H1 (cell line): ENCODE measurements at regions not wholly inside any gene's neighbourhood (a gene's known extent, or its start where the extent isn't known, plus 50 kb on each side); places are given as distances from the start of the nearest gene placed in this dataset.

Source experiments
- CTCF ChIA-PET: fragments of 300-600 bp; sonication (Branson Sonifier 250); formaldehyde crosslinking; loops from one replicate; lab custom pipeline; 2021; ENCODE audit not compliant: partially characterized antibody; lab: Charles Lee
- POLR2A ChIA-PET: fragments of 300-600 bp; sonication (Branson Sonifier 250); formaldehyde crosslinking; loops from one replicate; lab custom pipeline; 2021; ENCODE audit warnings: inconsistent platforms; ENCODE audit not compliant: partially characterized antibody; lab: Charles Lee
- DNase-seq, 2 experiments: peaks; one replicate each; pipeline versions ENCODE4 v3.0.0 to v3.0.0-alpha.2; 2010 to 2022; ENCODE audit warnings: low spot score in 2 of 2, low read depth in 1 of 2, mixed read lengths in 1 of 2
- FAIRE-seq: peaks from 2 replicates; lab custom pipeline; 2011; peaks lifted over from hg19 to GRCh38; lab: Jason Lieb, UNC
- H2AFZ ChIP-seq: 2 replicates; pipeline ENCODE4 v1.8.1; 2012; ENCODE audit warnings: low read length, inconsistent platforms
- H2AK5ac ChIP-seq: 2 replicates; pipeline ENCODE4 v1.6.1; 2013; ENCODE audit warnings: low read depth, low read length
- H2BK120ac ChIP-seq: replicated peaks from 2 replicates; pipeline ENCODE3; 2013; ENCODE audit warnings: low read depth, low read length, inconsistent platforms
- H2BK12ac ChIP-seq: 2 replicates; pipeline ENCODE4 v1.6.1; 2013; ENCODE audit warnings: low read depth, low read length
- H2BK15ac ChIP-seq: 2 replicates; pipeline ENCODE4 v1.6.1; 2013; ENCODE audit warnings: low read length
- H2BK20ac ChIP-seq: 2 replicates; pipeline ENCODE4 v1.6.1; 2013; ENCODE audit warnings: low read length
- H2BK5ac ChIP-seq: 2 replicates; pipeline ENCODE4 v1.6.1; 2013; ENCODE audit warnings: low read depth, low read length
- H3K14ac ChIP-seq: 2 replicates; pipeline ENCODE4 v1.6.1; 2013; ENCODE audit warnings: inconsistent platforms; ENCODE audit not compliant: insufficient read length
- H3K18ac ChIP-seq: 2 replicates; pipeline ENCODE4 v1.6.1; 2013; ENCODE audit warnings: low read length; ENCODE audit errors: extremely low read depth
- H3K23ac ChIP-seq: 2 replicates; pipeline ENCODE4 v1.6.1; 2013; ENCODE audit warnings: inconsistent platforms; ENCODE audit not compliant: insufficient read length
- H3K23me2 ChIP-seq: 2 replicates; pipeline ENCODE4 v1.6.1; 2013; ENCODE audit warnings: low read depth, low read length
- H3K27ac ChIP-seq: 2 replicates; pipeline ENCODE4 v1.6.1; 2011; ENCODE audit warnings: low read depth, low read length, inconsistent platforms
- H3K27me3 ChIP-seq, 4 experiments: replicated peaks in 1 of 4; 1 replicate in 1 of 4; 2 replicates in 3 of 4; pipeline versions ENCODE4 v1.6.1 to v1.8.1; 2011 to 2013; ENCODE audit warnings: low read length in 3 of 4, mild to moderate bottlenecking in 3 of 4, inconsistent platforms in 2 of 4, mixed read lengths in 2 of 4, moderate library complexity in 1 of 4; ENCODE audit not compliant: control insufficient read depth in 3 of 4, insufficient read depth in 3 of 4; ENCODE audit errors: extremely low read depth in 1 of 4
- H3K36me3 ChIP-seq, 4 experiments: 2 replicates each; pipeline versions ENCODE4 v1.6.1 to v1.8.1; 2011 to 2013; ENCODE audit warnings: mild to moderate bottlenecking in 4 of 4, low read length in 3 of 4, moderate library complexity in 2 of 4, control low read depth in 1 of 4, inconsistent platforms in 1 of 4; ENCODE audit not compliant: insufficient read depth in 4 of 4, control insufficient read depth in 2 of 4
- H3K4ac ChIP-seq: replicated peaks from 2 replicates; pipeline ENCODE3; 2013; ENCODE audit warnings: low read length, low read depth, mixed read lengths, inconsistent platforms; ENCODE audit not compliant: insufficient read length
- H3K4me1 ChIP-seq, 4 experiments: replicated peaks in 1 of 4; 1 replicate in 1 of 4; 2 replicates in 3 of 4; pipeline versions ENCODE4 v1.6.1 to v1.8.1; 2011 to 2013; ENCODE audit warnings: low read length in 3 of 4, inconsistent platforms in 2 of 4, mixed read lengths in 1 of 4; ENCODE audit not compliant: insufficient read depth in 4 of 4, control insufficient read depth in 3 of 4
- H3K4me2 ChIP-seq, 2 experiments: 2 replicates each; pipeline versions ENCODE4 v1.6.1 to v1.8.1; 2011 to 2013; ENCODE audit warnings: low read depth in 2 of 2, low read length in 2 of 2, control low read depth in 1 of 2, inconsistent platforms in 1 of 2, mild to moderate bottlenecking in 1 of 2; ENCODE audit not compliant: insufficient read depth in 1 of 2
- H3K4me3 ChIP-seq, 4 experiments: fragments of 200-600, 300-600 bp in 1 of 4; sonication (generic), shearing (Covaris generic), sonication (Bioruptor Twin) in 1 of 4; 2 replicates each; pipeline versions ENCODE4 v1.5.1 to v1.8.1; 2011 to 2016; ENCODE audit warnings: low read length in 4 of 4, low read depth in 3 of 4, control low read depth in 2 of 4, inconsistent platforms in 2 of 4, mild to moderate bottlenecking in 2 of 4, mixed read lengths in 1 of 4, moderate library complexity in 1 of 4; ENCODE audit not compliant: insufficient read depth in 2 of 4; ENCODE audit errors: extremely low read depth in 1 of 4
- H3K56ac ChIP-seq: replicated peaks from 2 replicates; pipeline ENCODE3; 2013; ENCODE audit warnings: low read depth, mild to moderate bottlenecking, mixed read lengths, low read length, inconsistent platforms; ENCODE audit not compliant: insufficient read length
- H3K79me1 ChIP-seq: 2 replicates; pipeline ENCODE4 v1.6.1; 2013; ENCODE audit warnings: low read depth, low read length, control low read depth
- H3K79me2 ChIP-seq, 2 experiments: 2 replicates each; pipeline versions ENCODE4 v1.6.1 to v1.8.1; 2012 to 2013; ENCODE audit warnings: low read length in 2 of 2, mild to moderate bottlenecking in 2 of 2, inconsistent platforms in 1 of 2; ENCODE audit not compliant: insufficient read depth in 2 of 2, control insufficient read depth in 1 of 2
- H3K9ac ChIP-seq, 4 experiments: replicated peaks in 1 of 4; 1 replicate in 1 of 4; 2 replicates in 3 of 4; pipeline versions ENCODE4 v1.6.1 to v1.8.1; 2011 to 2013; ENCODE audit warnings: low read depth in 3 of 4, low read length in 3 of 4, control low read depth in 2 of 4, mild to moderate bottlenecking in 2 of 4, moderate library complexity in 2 of 4, inconsistent platforms in 1 of 4; ENCODE audit errors: extremely low read depth in 1 of 4
- H3K9me3 ChIP-seq, 2 experiments: 2 replicates each; pipeline versions ENCODE4 v1.6.1 to v1.8.1; 2012 to 2013; ENCODE audit warnings: mild to moderate bottlenecking in 2 of 2, moderate library complexity in 2 of 2, control low read depth in 1 of 2, inconsistent platforms in 1 of 2, low read depth in 1 of 2, low read length in 1 of 2, mixed read lengths in 1 of 2; ENCODE audit not compliant: insufficient read depth in 2 of 2
- H4K20me1 ChIP-seq, 2 experiments: replicated peaks in 1 of 2; 2 replicates each; pipeline versions ENCODE3 to v1.8.1; 2011 to 2013; ENCODE audit warnings: inconsistent platforms in 2 of 2, low read length in 2 of 2, mild to moderate bottlenecking in 1 of 2; ENCODE audit not compliant: insufficient read depth in 2 of 2, control insufficient read depth in 1 of 2
- H4K5ac ChIP-seq: 2 replicates; pipeline ENCODE4 v1.6.1; 2013; ENCODE audit warnings: low read length, low read depth, mixed read lengths, inconsistent platforms; ENCODE audit not compliant: insufficient read length
- H4K8ac ChIP-seq: 2 replicates; pipeline ENCODE4 v1.8.0; 2013; ENCODE audit warnings: mild to moderate bottlenecking, moderate library complexity, low read length, inconsistent platforms; ENCODE audit not compliant: insufficient read depth; ENCODE audit errors: extremely low read depth
- H4K91ac ChIP-seq: replicated peaks from 2 replicates; pipeline ENCODE3; 2013; ENCODE audit warnings: low read length, mixed read lengths, inconsistent platforms; ENCODE audit not compliant: insufficient read length
- POU5F1 ChIP-seq: IDR thresholded peaks from 2 replicates; pipeline ENCODE4 v1.6.1; 2011; ENCODE audit warnings: low read depth, mild to moderate bottlenecking, low read length, moderate library complexity
- WGBS, 2 experiments: shearing (Covaris generic) in 1 of 2; methylation state at CpG; one replicate each; pipeline versions ENCODE4 v1.1.6 to v1.1.7; 2013 to 2015; ENCODE audit warnings: low lambda C conversion rate in 2 of 2, mixed read lengths in 2 of 2, inconsistent platforms in 1 of 2, low coverage in 1 of 2, missing lambda C conversion rate in 1 of 2; ENCODE audit not compliant: insufficient replicate concordance in 2 of 2, insufficient coverage in 1 of 2, insufficient read length in 1 of 2; ENCODE audit errors: extremely low coverage in 1 of 2, missing lambda C conversion rate in 1 of 2; 5-methylcytosine and 5-hydroxymethylcytosine counted together

DNA sequence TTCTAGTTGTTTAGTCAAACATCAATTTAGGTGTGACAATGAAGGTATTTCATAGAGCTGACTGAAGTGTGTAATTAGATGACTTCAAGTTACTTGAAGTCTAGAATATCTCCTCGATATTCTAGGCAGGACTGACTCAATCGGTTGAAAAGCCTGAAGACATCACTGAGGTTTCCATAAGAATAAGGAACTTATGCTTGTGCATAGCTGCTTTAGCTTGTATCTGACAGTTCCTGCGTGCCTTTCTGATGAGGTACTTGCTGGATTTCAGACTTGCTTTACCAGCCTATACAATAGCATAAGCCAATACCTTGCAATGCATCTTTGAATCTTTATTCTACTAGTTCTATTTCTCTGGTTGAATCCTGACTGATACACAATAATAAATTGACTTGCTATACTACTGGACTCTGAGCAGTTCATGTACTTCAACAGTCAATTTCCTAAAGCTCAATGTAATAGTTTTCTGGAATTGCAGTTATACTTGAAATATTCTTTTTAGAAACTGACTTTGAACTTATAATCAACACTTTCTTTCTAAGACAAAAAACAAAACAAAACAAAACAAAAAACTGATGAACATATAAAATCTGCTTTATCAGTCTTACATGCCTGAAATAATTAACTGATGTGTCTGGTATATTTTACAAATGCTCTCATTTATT lies 1534.8 kb downstream of the SLITRK5 start:
- Histone ChIP-seq H4K20me1 (no peaks in the 10 kb centered on the region), H3K4me1 (no peaks in the 10 kb centered on the region), H2AK5ac (no peak overlapping the region), H2BK5ac (no peak overlapping the region), H2BK20ac (no peak overlapping the region), H3K79me1 (no peaks in the 10 kb centered on the region), H3K23me2 (no peaks in the 10 kb centered on the region), H3K18ac (no peak overlapping the region), H3K23ac (no peak overlapping the region), H3K36me3 (no peaks in the 10 kb centered on the region), H3K4ac (no peak overlapping the region), H3K79me2 (no peaks in the 10 kb centered on the region), H3K4me2 (no peak overlapping the region), H2AFZ (no peak overlapping the region), H3K4me3 (no peak overlapping the region), H3K9me3 (no peaks in the 10 kb centered on the region), H3K14ac (no peak overlapping the region), H2BK120ac (no peak overlapping the region), H2BK15ac (no peak overlapping the region), H4K8ac (no peak overlapping the region), H3K27ac (no peak overlapping the region), H2BK12ac (no peak overlapping the region), H4K5ac (no peak overlapping the region), H3K56ac (no peak overlapping the region), H3K9ac (no peak overlapping the region), H4K91ac (no peak overlapping the region), H3K27me3 (no peaks in the 10 kb centered on the region)
- WGBS, 2 experiments: 86% methylated on average over 3 of the region's 3 CpGs; no CpG with 5 or more reads in 1 of the 2 experiments
- ChIA-PET POLR2A (no interaction called here), CTCF (no interaction called here)
- DNase-seq (no peak), FAIRE-seq (no peak)
- TF ChIP-seq POU5F1: no peak
